Right kidney (tissue), 1 donor: ENCODE measurements at regions not wholly inside any gene's neighbourhood (a gene's known extent, or its start where the extent isn't known, plus 50 kb on each side); places are given as distances from the start of the nearest gene placed in this dataset.

Experiments
- DNase-seq: peaks from one replicate; pipeline ENCODE4 v3.0.0-alpha.2; 2016

DNA sequence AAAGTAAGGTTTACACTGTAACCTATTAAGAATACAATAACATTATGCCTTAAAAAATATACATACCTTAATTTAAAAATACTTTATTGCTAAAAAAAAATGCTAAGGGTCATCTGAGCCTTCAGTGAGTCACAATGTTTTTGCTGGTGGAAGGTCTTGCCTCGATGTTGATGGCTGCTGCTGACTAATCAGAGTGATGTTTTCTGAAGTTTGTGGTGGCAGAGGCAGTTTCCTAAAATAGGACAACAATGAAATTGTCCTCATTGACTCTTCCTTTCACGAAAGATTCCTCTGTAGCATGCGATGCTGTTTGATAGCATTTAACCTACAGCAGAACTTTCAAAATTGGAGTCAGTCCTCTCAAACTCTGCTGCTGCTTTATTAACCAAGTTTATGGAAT, 97.6 kb downstream of the FAT3 start:
- DNase-seq = no peak

DNA sequence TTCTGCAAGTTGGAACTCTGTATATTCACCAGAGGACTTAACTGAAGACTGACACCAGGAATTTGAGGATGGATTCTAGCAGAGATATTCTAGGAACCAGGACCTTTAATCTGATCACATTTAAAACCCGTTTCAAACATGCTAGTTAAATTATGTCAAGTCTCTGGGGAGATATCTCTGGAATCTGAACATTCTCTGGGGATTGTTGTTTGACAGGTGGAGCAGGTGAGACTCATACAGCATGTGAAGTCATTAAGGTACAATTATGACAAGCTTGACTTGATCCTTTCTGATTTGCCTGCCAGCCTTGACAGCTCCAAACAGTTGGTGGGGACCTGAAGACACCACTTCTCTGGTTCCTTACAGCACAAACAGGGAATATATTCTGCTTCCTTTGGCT, 100.3 kb downstream of the FAT3 start:
- DNase-seq = no peak

DNA sequence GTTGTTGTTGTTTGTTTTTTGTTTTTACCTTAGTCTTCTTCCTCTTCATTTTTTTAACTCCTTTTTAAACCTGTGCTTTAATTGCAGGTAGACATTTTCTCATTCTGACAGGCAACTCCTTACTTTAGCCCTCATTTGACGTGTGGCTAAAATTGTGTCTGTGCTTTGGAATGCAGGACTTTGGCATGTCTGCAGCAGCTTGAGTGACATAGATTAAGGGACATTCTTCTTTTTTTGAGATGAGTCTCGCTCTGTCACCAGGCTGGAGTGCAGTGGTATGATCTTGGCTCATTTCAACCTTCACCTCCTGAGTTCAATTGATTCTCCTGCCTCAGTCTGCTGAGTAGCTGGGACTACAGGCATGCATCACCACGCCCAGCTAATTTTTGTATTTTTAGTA, 100.8 kb downstream of the FAT3 start:
- DNase-seq = no peak

DNA sequence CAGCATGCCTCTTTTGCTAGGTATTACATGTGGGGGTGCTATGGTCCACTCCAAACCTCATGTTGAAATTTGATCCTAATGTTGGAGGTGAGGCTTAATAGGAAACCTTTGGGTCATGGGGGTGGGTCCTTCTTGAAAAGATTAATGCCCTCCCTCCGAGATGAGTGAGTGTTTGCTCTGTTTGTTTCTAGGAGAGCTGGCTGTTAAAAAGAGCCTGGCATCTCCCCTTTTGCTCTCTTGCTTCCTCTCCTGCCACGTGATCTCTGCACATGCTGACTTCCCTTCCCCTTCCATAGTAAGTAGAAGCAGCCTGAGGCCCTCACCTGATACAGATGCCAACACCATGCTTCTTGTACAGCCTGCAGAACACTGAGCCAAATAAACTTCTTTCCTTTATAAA, 104.5 kb downstream of the FAT3 start:
- DNase-seq = no peak

DNA sequence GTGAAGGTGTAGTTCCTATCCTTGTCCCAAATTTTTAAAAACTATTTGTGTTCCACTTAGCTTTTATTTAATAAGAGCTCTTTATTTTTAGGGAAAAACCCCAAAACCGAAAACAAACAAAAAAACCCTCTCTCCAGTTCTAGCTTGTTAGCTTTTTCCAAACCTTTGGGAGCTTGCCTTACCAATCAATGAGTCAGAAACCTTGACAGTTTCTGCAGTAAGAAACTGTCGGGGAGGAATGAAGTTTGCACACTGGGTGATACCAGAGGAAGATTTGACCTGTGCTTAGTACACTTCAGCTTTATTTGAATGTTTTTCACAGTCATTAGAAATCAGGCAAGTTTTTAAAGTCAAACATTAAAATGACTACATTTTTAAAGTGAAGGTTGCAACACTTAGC, 105.0 kb downstream of the FAT3 start:
- DNase-seq = no peak

DNA sequence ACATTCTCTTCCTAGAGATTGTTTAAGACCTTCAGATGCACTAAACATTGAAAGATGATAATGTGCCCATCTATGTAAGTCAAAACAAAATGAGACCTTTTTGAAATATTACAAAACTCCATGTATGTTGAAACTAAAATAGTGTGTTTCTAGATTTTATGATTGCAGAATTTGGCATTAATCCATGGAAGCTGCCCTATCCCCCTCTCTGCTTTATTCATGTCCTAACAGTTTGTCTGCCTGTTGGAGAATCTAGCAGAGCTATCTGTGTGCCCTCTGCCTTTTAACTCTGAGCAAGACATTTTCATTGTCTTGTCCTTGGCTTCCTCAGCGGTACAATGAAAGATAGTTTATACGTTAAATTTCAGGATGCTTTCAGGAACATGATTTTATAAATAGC, 105.5 kb downstream of the FAT3 start:
- peak; percentile 7 for DNase-seq

DNA sequence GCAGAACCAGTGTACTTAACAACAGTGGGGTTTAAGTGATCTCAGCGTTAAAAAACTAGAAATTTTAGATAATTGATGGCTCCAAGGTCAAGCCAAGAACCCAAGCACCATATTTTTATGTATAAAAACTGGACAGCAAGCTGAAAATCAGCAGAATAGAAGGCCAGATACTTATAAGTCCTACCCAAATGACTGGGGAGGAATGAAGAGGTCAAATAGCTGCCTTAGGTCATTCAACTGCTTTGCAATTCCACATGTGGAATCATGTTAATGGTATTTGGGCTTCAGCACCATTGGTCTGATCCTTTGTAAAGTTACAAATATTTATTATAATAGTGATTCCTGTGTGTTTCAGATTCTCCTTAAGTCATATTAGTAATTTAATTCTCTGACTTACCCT, 108.4 kb downstream of the FAT3 start:
- peak; percentile 13 for DNase-seq

DNA sequence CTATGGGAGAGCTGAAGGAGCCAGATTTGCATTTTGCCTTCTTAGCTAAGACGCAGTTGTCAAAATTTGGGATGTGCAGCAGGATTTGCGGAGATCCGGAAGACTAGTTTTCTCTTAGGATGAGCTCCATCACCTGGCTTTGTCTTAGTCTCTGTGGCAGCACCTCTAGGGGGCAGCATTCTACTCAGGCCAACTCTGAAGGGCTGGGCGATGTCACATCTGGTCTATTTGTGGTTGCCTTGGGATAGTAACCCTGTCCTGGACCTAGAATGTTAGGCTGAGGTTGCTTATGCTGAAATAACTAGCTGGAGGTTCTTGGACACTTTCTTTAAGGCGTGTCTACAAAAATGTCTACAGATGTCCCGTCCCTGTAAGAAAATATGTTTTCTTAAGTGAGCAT, 116.2 kb downstream of the FAT3 start:
- DNase-seq = no peak

DNA sequence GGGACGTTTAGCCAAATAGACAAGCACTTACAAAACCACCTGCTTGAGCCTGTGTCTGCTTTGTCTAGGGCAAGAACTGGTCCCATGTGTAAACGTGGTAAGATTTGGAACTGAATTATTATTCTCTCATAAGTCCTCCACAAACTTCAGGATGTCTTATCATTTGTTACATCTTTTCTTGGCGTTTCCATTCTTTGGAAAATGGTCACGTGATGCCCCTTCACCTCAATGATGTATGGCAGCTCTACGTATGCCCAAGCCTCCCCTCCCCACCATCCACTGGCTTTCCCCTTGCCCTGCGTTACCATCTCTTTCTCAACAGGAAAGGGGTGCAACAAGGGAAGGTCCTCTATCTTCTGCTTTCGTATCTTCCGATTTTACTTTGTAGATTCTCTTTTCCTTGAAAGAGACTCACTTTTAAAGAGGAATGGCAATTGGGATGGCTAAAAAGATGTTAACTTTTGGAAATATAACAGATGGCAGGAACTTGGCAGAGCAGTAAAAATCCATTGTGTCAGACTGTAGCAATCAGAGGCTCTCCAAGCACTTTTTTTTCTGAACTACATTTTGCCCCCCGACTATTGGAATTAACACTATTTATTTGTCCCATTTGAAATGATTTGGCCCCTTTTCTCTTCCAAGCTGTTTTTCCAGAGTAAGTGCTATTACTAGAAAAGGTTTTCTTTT, 117.6 kb downstream of the FAT3 start:
- DNase-seq = no peak

DNA sequence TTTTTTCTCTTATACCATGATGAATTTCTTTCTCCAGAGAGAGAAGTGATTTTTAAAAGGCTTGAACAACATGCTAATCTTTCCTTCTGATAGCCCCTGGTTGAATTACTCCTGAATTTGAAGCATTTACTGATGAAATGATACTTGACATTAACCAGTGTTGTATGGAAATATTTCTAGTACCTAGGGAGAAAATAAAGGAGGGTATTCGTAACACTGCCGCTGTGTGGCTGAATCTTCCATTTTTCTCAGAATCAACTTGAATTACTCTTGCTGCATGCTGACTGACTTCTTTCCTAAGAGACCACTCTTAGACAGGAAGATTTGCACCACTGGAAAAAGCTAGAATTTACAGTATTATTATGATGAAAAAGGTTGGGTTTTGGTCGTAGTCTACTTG, 118.3 kb downstream of the FAT3 start:
- DNase-seq = no peak

DNA sequence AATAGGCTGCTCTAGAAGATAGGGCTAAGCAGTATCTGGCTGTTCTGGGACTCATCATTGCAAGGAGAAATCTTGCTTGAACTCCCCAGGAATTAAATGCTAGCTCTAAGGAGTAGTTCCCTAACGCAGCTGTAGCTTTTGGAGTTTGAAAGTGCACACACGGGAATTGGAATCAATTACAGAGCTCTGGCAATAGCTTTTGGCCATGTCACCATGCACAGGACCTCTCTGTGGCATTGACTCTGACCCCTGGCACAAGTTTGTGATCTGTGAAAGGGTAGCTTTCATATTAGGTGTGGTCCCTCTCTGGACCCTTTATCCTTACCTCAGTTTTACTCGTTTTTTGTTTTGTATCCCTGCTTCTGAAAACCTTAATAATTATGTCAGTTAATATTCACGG, 121.6 kb downstream of the FAT3 start:
- DNase-seq = no peak

DNA sequence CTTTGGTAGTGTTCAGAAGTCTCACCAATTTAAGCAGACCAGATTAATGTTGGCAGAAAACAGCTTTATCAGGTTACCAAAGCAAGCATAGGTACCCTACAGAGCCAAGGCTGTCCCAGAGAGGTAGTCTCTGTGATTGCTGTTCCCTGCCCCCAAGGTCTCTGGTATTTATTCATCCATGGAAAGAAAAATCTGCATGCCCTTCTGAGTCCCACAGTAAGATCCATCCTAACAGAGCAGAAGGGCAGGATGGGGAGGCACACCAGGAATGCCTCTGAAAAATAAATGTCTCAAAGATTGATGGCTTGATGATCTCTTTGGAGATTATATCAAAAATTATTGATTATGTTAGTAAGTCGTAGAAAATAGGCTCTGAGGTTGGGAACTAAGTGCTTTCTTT, 122.8 kb downstream of the FAT3 start:
- DNase-seq = no peak

DNA sequence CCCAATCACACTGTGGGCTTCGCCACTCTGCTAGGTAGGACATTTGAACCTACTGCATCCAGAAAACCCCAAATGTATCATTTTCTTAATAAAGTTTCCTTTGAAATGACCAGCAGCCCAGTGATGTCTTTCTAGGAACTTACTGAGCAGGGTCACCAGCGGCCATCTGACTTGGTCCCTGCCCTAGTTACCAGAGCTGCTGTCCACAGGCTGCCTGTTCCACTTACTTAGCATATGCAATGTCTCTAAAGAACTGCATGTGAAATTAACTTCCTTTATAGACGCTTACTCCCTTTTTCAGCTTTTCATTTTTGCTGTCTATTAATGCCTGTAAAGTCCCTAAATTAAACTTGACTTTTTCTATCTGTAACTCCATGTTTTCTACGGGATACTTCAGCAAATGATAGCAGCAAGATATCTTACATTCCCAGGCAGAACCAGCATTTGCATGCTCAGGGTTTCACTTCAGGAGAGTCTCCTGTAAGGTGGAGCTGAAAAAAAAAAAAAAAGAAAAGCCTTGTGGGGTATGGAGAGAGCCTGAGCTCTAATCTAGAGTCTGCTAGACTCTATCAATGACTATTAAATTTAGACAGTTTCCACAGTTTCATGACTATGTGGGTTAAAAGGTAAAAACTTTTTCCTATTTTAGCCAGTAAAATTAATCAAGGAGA, 125.0 kb downstream of the FAT3 start:
- DNase-seq = no peak

DNA sequence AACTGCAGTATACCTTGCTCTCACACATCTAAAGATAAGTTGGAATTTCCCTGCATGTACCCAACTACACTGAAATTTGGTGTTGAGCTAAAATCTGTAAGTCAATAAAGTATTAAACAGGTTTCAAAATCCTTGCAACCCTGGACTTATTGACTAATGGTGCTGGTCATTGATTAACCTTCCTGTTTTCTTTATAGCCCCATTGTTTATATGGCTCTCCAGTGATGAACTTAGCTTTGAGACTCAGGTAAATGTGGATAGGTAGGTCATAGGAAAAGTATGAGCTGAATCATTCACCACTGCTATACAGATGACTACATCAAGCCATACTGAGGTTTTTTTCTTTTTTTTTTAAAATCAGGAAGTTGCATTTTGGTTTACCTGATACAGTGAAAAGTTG, 132.7 kb downstream of the FAT3 start:
- no peak for DNase-seq

DNA sequence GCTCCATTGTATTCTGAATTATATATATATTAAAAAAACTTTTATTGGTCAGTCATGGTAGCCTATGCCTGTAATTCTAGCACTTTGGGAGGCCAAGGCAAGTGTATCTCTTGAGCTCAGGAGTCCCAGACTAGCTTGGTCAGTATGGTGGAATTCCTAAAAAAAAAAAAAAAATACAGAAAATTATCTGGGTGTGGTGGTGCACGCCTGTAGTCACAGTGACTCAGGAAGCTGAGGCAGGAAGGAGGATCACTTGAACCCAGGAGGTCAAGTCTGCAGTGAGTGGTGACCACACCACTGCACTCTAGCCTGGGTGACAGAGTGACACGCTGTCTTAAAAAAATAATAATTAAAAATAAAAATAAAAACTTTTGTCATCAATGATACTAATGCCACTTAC, 133.2 kb downstream of the FAT3 start:
- no peak for DNase-seq

DNA sequence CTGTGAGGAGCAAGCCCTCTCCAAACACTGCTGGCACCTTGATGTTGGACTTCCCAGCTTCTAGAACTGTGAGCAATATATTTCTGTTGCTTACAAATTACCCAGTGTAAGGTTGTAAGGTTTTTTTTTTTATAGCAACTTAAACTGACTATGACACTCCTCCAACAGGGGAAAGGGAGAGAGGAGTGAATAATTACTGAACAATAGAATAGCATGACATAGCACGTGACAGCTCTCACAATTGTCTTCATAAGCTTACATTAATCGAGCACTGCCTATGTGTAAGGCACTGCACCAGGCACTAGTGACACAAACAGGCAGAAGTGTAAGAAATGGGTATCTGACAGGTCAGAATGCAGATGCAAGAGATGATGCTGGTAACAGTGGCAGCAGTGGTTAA, 136.9 kb downstream of the FAT3 start:
- no peak for DNase-seq

DNA sequence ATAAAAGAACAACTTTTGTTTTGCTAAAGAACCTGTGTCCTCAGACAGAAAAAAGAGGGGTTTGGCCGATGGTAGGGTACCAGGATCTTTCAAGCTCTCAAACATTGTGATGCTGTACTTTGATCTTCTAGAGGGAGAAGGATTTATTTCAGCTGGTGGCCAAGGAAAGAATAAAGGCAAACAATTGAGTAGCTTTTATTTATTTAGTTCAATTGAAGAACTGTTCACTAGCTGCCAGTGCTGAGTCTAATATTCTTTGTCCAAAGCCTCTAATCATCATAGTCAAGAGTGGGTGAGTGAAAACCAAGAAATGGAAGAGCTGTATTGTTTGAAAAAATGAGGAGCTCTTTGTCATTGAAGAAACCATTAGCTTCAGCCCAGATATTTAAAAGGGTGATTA, 138.4 kb downstream of the FAT3 start:
- DNase-seq = no peak

DNA sequence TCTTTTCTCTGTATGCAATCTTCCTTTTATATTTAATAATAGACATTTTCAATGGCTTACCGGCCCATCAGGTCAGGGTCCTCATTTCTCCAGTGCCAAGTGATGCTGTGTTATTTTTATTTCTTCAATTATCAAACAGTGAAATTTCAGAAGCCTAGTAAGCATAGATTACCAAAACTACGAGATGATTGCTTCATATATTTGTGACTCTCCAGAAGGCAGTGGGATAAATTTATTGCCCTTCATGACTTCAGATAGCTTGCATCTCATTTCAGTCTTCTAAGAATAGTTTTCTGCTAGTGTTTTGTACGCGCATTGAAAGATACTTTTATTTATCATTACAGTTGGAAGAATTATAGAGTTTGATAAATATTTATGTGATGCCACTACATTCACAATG, 139.6 kb downstream of the FAT3 start:
- DNase-seq = no peak

DNA sequence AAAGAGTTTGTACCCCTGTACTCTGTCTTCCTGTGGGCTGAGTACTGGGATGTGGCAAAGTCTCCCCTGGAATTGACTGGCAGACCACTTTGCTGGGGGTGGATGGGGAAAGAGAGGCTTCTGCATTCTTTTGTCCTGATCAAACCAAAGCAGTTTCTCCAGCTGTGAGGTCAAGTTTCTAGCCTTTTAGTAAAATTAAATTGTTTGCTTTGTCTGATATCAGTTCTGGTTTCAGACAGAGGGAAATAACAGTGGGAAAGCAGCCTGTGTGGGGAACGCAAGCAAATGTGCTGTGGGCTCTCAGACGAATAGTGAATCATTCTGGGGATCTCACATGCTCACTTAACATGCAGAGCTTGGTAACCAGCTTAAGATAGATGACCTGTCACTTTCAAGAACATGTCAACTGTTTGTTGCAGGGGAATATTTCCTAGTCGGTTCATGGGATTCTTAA, 151.6 kb downstream of the FAT3 start:
- no peak for DNase-seq

DNA sequence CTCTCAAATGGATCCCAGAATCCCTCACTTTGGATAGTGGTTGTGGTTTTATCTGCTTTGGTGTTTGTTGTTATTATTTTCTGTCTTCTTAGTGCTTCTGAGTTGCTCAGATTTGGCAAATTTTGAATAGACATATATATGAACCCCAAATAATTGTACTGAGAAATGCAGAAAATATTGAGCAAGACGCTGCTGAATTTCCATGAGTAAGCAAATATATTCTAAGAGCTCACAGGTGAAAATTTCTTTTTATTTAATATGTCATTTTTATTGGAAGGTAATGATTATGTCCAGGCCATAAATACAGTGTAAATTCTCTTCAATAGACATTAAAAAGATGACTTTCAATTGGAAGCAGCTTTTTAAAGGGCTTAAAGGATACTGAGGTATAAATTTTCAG, 152.1 kb downstream of the FAT3 start:
- no peak for DNase-seq

DNA sequence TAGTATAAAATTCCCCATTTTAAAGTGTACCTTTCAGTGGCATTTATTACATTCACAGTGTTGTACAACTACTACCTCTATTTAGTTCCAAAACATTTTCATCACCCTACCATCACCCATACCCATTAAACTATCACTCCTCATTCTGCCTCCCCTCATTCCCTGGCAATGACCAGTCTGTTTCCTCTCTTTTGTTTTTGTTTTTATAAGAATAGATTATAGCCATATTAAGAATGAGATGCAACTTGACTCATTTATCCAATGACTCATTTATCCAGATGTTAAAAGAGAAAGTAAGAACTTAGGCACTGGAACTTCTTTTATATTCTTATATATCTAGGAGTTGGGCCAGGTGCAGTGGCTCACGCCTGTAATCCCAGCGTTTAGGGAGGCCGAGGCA, 156.3 kb downstream of the FAT3 start:
- DNase-seq = no peak

DNA sequence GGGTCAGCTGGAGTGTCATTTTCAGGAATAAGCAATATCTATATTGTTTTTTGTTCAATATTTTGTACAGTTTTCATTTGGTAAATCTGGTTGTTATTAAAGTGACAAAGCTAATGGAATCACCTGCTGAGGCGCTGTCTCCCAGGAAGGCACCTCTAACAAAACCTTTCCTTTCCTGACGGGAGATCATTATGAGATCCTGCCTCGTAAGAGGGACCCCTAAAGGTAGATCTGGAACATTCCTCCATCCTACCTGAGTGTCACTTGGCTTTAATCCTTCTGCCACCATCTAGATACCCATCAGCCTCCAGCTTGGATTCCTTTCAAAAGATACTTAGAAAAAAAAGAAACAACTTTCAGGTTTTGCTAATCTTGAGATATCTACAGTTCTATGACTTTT, 157.7 kb downstream of the FAT3 start:
- no peak for DNase-seq

DNA sequence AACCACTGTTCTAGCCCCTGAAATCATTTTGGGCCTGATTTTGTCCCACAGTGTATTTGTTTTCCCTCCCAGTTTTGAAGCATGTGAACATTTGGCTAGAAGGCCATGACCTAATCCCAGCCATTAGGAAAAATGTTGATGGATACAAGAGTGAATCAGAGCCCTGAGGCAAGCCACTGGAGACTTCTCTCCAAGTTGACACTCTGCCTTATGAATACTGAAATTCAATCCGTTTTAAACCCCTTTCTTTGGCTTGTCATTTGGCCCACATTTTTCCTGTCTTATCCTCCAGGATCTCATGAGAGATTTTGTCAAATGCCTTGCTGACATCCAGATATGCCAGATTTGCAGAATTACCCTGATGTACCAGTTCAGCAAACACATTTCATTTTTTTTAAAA, 158.8 kb downstream of the FAT3 start:
- DNase-seq = no peak

DNA sequence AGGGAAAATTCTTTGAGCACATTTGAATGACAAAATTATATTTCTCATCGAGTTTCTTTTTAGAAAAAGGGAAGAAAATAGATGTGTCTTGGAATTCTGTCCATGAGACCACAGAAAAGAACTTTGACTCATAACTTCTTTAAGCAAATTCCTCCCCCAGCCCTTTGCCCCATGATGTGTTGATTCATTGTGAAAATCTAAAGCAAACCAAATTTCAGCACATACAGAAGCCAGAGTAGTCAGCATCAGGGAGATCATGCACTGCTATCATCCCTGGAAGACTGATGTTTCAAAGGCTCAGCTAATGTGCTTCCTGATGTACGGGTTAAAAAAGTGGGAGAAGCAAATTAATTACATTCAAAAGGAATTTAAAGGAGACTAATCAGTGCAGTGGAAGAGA, 159.7 kb downstream of the FAT3 start:
- DNase-seq = no peak

DNA sequence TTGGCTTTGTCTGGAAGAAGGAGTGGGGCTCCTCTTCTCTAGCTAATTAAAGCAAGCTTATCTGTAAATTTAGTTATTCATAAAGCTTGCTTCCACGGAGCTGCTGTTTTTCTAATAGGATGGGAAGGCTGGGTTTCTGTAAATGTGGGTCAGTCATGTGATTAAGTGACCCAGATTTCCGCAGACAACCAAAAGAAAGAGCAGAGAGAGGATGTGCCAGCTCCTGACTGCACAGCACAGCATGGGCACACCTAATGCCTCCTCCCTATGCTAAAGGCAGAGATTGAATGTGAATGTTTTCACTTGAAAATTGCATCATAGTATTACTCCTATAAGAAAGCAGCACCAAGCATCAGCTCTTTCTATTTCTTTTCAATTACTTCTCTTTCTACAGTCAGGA, 160.2 kb downstream of the FAT3 start:
- DNase-seq = no peak
